Panc1 (cell line): ENCODE measurements at regions not wholly inside any gene's neighbourhood (a gene's known extent, or its start where the extent isn't known, plus 50 kb on each side); places are given as distances from the start of the nearest gene placed in this dataset.

Experiments used
- ATAC-seq: fragments of 200-7000 bp; cut with Tn5 transposase; 2 replicates; pipeline ENCODE4 v1.9.1; 2020; ENCODE audit warnings: mild to moderate bottlenecking, moderate library complexity
- BruUV-seq: library from RNA; stranded (reverse); fragments of 400-500 nt; replicated peaks from 2 replicates; lab custom pipeline; 2021; lab: Mats Ljungman, UMichigan
- CTCF ChIA-PET: fragments of 300-600 bp; sonication (Branson Sonifier 250); formaldehyde crosslinking; loops from one replicate; lab custom pipeline; 2022; ENCODE audit warnings: antibody characterized with exemption; lab: Charles Lee
- POLR2A ChIA-PET: fragments of 300-600 bp; sonication (Branson Sonifier 250); formaldehyde crosslinking; loops from one replicate; lab custom pipeline; 2022; ENCODE audit warnings: antibody characterized with exemption; lab: Charles Lee
- DNase-seq: peaks from one replicate; pipeline ENCODE4 v3.0.0-alpha.2; 2010; ENCODE audit warnings: low read depth, low spot score
- H3K27ac ChIP-seq: 2 replicates; pipeline ENCODE4 v1.5.1; 2011; ENCODE audit warnings: mild to moderate bottlenecking, low read length, inconsistent platforms
- H3K27me3 ChIP-seq: fragments of 200-500 bp; sonication (Bioruptor generic); 2 replicates; pipeline ENCODE4 v1.6.0; 2014; ENCODE audit warnings: low read length, inconsistent platforms; ENCODE audit not compliant: control insufficient read depth, insufficient read depth
- H3K36me3 ChIP-seq: fragments of 200-500 bp; sonication (Bioruptor generic); 2 replicates; pipeline ENCODE4 v1.5.1; 2014; ENCODE audit warnings: inconsistent platforms, mild to moderate bottlenecking, low read length, moderate library complexity; ENCODE audit not compliant: control insufficient read depth, insufficient read depth
- H3K4me1 ChIP-seq: 2 replicates; pipeline ENCODE4 v1.5.1; 2011; ENCODE audit warnings: inconsistent platforms, mild to moderate bottlenecking, low read length, moderate library complexity; ENCODE audit not compliant: control insufficient read depth, insufficient read depth
- H3K4me3 ChIP-seq, 2 experiments: 2 replicates each; pipeline ENCODE4 v1.5.1; 2011 to 2012; ENCODE audit warnings: low read depth in 2 of 2, low read length in 2 of 2, mild to moderate bottlenecking in 2 of 2, inconsistent platforms in 1 of 2, moderate library complexity in 1 of 2
- H3K9me3 ChIP-seq: fragments of 200-500 bp; sonication (Bioruptor generic); 2 replicates; pipeline ENCODE4 v1.5.1; 2014; ENCODE audit warnings: low read depth, mild to moderate bottlenecking, inconsistent platforms, low read length, moderate library complexity; ENCODE audit not compliant: control insufficient read depth, insufficient read depth
- POLR2AphosphoS5 ChIP-seq: IDR thresholded peaks from 2 replicates; pipeline ENCODE4 v1.6.1; 2012; ENCODE audit warnings: mild to moderate bottlenecking, low read depth, low read length, moderate library complexity
- SIN3A ChIP-seq: IDR thresholded peaks from 2 replicates; pipeline ENCODE4 v1.6.1; 2012; ENCODE audit warnings: low read depth, mild to moderate bottlenecking, low read length, moderate library complexity, borderline replicate concordance; ENCODE audit not compliant: insufficient read depth
- TCF7L2 ChIP-seq: IDR thresholded peaks from 2 replicates; pipeline ENCODE4 v1.6.1; 2011; ENCODE audit warnings: mild to moderate bottlenecking, low read depth, low read length, inconsistent platforms
- in situ Hi-C: cut with HindIII; loops from 2 replicates; pipeline ENCODE4 v1.10.0; 2016; ENCODE audit warnings: low sequenced_read_pairs, low pct_unique_long_range_greater_than_20kb
- intact Hi-C: fragments of 100-400 bp; cut with micrococcal nuclease; formaldehyde crosslinking; loops from one replicate; pipeline ENCODE4 v1.10.0; 2022; ENCODE audit not compliant: unreplicated experiment
- TF ChIP-seq, protein P1 (sequence below), 2 experiments: IDR thresholded peaks; 2 replicates each; pipeline ENCODE4 v1.6.1; 2011 to 2012; ENCODE audit warnings: low read depth in 2 of 2, control low read depth in 1 of 2, low read length in 1 of 2, mild to moderate bottlenecking in 1 of 2, moderate library complexity in 1 of 2; ENCODE audit not compliant: insufficient read depth in 1 of 2
- TF ChIP-seq, protein P2 (sequence below): fragments of 450-650 bp; IDR thresholded peaks from 2 replicates; pipeline ENCODE4 v1.5.1; 2017; ENCODE audit warnings: mild to moderate bottlenecking

DNA sequence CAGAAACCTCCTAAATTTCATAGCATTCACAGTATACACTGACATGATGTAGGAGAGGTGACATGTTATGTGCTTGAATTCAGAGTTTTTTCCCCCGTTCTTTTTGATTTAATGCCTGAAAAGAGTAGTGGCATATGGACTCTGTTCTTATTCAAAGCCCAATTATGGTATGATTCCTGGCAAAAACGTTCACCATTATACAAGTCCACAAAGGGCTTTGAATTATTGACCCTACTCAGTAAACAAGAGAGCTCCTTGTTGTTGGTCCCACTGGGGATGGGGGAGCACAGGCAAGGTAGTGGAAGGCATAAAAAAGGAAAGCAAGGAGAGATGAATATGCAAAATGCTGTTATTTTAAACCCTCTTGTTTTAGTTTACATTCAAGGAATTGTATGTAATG, 136.0 kb upstream of the AHI1 start:
- H3K4me3 ChIP-seq, result no peak overlapping the region
- H3K27me3 ChIP-seq, result no peaks in the 10 kb centered on the region
- ATAC-seq (no peak), DNase-seq (no peak)
- BruUV-seq, result no TSS peak
- TF ChIP-seq TCF7L2, result no peak
- TF ChIP-seq POLR2AphosphoS5, result no peak
- TF ChIP-seq, protein P1, sequence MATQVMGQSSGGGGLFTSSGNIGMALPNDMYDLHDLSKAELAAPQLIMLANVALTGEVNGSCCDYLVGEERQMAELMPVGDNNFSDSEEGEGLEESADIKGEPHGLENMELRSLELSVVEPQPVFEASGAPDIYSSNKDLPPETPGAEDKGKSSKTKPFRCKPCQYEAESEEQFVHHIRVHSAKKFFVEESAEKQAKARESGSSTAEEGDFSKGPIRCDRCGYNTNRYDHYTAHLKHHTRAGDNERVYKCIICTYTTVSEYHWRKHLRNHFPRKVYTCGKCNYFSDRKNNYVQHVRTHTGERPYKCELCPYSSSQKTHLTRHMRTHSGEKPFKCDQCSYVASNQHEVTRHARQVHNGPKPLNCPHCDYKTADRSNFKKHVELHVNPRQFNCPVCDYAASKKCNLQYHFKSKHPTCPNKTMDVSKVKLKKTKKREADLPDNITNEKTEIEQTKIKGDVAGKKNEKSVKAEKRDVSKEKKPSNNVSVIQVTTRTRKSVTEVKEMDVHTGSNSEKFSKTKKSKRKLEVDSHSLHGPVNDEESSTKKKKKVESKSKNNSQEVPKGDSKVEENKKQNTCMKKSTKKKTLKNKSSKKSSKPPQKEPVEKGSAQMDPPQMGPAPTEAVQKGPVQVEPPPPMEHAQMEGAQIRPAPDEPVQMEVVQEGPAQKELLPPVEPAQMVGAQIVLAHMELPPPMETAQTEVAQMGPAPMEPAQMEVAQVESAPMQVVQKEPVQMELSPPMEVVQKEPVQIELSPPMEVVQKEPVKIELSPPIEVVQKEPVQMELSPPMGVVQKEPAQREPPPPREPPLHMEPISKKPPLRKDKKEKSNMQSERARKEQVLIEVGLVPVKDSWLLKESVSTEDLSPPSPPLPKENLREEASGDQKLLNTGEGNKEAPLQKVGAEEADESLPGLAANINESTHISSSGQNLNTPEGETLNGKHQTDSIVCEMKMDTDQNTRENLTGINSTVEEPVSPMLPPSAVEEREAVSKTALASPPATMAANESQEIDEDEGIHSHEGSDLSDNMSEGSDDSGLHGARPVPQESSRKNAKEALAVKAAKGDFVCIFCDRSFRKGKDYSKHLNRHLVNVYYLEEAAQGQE (IDR thresholded peaks at IDR 0.05; ENCODE audit: insufficient read depth in 1 of 2, low read depth in 2 of 2, low read length in 1 of 2), result no peak
- no peak for TF ChIP-seq SIN3A
- TF ChIP-seq, protein P2, sequence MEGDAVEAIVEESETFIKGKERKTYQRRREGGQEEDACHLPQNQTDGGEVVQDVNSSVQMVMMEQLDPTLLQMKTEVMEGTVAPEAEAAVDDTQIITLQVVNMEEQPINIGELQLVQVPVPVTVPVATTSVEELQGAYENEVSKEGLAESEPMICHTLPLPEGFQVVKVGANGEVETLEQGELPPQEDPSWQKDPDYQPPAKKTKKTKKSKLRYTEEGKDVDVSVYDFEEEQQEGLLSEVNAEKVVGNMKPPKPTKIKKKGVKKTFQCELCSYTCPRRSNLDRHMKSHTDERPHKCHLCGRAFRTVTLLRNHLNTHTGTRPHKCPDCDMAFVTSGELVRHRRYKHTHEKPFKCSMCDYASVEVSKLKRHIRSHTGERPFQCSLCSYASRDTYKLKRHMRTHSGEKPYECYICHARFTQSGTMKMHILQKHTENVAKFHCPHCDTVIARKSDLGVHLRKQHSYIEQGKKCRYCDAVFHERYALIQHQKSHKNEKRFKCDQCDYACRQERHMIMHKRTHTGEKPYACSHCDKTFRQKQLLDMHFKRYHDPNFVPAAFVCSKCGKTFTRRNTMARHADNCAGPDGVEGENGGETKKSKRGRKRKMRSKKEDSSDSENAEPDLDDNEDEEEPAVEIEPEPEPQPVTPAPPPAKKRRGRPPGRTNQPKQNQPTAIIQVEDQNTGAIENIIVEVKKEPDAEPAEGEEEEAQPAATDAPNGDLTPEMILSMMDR, result no peak
- H3K27ac ChIP-seq, result no peak overlapping the region
- intact Hi-C loops (no loop called here), in situ Hi-C loops (no loop called here)
- CTCF ChIA-PET, result no interaction called here
- POLR2A ChIA-PET, result no interaction called here
- no peaks in the 10 kb centered on the region; the same call in 1 of the 2 replicates for H3K4me1 ChIP-seq
- no peaks in the 10 kb centered on the region for H3K9me3 ChIP-seq
- no peaks in the 10 kb centered on the region for H3K36me3 ChIP-seq

DNA sequence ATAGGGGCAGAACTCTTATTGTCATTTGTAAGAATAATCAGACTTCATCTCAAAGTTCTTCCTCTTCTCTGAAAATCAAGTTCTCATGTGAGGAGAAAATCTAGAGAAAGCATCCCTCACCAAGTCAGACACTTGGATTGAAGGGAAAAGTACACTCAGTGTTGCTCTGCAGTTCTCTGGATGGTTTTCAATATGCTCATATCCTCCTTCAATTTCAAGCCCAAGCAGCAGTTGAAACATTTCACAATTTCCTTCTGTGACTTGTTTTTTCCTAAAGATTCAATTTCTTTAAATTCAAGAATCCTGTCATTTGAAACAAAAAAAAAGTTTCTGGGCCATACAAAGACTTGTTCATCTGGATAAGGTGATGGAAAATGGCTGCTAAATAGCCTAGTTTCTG, 140.2 kb upstream of the AHI1 start:
- H3K27me3 ChIP-seq, result no peaks in the 10 kb centered on the region
- in situ Hi-C loops, result no loop called here
- ChIA-PET CTCF (no interaction called here), POLR2A (no interaction called here)
- no peak overlapping the region for H3K27ac ChIP-seq
- H3K4me1 ChIP-seq, result no peaks in the 10 kb centered on the region; the same call in 1 of the 2 replicates
- BruUV-seq, result no TSS peak
- H3K4me3 ChIP-seq, result no peak overlapping the region
- intact Hi-C loops, result no loop called here
- no peaks in the 10 kb centered on the region for H3K9me3 ChIP-seq
- ATAC-seq, result no peak
- H3K36me3 ChIP-seq, result no peaks in the 10 kb centered on the region
- DNase-seq, result no peak
- TF ChIP-seq POLR2AphosphoS5 (no peak), SIN3A (no peak), TCF7L2 (no peak)
- TF ChIP-seq, protein P2, result no peak
- TF ChIP-seq, protein P1 (IDR thresholded peaks at IDR 0.05; ENCODE audit: insufficient read depth in 1 of 2, low read depth in 2 of 2, low read length in 1 of 2), result no peak
